ENCODE measurements at regions not wholly inside any gene's neighbourhood (a gene's known extent, or its start where the extent isn't known, plus 50 kb on each side); places are given as distances from the start of the nearest gene placed in this dataset.

- DNase-seq (ENCODE audit: extremely low read depth, low read depth), result no peak
- no peak for TF ChIP-seq CTCF (IDR thresholded peaks at IDR 0.05; ENCODE audit: low read depth, low read length)
Measured at GRCh38 chrX:134137341-134137740, 99.6 kb upstream of the CCDC160 start.

- TF ChIP-seq CTCF (IDR thresholded peaks at IDR 0.05; ENCODE audit: low read depth, low read length), result no peak
- DNase-seq (ENCODE audit: extremely low read depth, low read depth), result no peak
Measured at GRCh38 chrX:134139090-134139489, 97.9 kb upstream of the CCDC160 start.

- no peak for DNase-seq (ENCODE audit: extremely low read depth, low read depth)
- TF ChIP-seq CTCF (IDR thresholded peaks at IDR 0.05; ENCODE audit: low read depth, low read length), result peak; percentile 34
Measured at GRCh38 chrX:134144231-134144630, 92.8 kb upstream of the CCDC160 start.

GRCh38 chrX:134146493-134146892 is 90.5 kb upstream of the CCDC160 start:
- TF ChIP-seq CTCF (IDR thresholded peaks at IDR 0.05; ENCODE audit: low read depth, low read length), result no peak
- DNase-seq (ENCODE audit: extremely low read depth, low read depth), result no peak

- no peak for TF ChIP-seq CTCF (IDR thresholded peaks at IDR 0.05; ENCODE audit: low read depth, low read length)
- DNase-seq (ENCODE audit: extremely low read depth, low read depth), result no peak
Measured at GRCh38 chrX:134148172-134148692, 88.8 kb upstream of the CCDC160 start.

GRCh38 chrX:134158821-134159512 is 78.0 kb upstream of the CCDC160 start:
- no peak for TF ChIP-seq CTCF (IDR thresholded peaks at IDR 0.05; ENCODE audit: low read depth, low read length)
- DNase-seq (ENCODE audit: extremely low read depth, low read depth), result no peak

- DNase-seq (ENCODE audit: extremely low read depth, low read depth), result no peak
- TF ChIP-seq CTCF (IDR thresholded peaks at IDR 0.05; ENCODE audit: low read depth, low read length), result no peak
Measured at GRCh38 chrX:134161162-134161561, 75.8 kb upstream of the CCDC160 start.
